HG03159 (cell line): ENCODE measurements at regions not wholly inside any gene's neighbourhood (a gene's known extent, or its start where the extent isn't known, plus 50 kb on each side); places are given as distances from the start of the nearest gene placed in this dataset.

ENCODE experiments used
- ATAC-seq: cut with Tn5 transposase; IDR thresholded peaks from one replicate; pipeline ENCODE4 v1.9.1; 2021; ENCODE audit warnings: mild to moderate bottlenecking, moderate library complexity; ENCODE audit not compliant: unreplicated experiment

GRCh38 chr3:190790185-190790584, 72.3 kb downstream of the GMNC start:
- no peak for ATAC-seq

DNA sequence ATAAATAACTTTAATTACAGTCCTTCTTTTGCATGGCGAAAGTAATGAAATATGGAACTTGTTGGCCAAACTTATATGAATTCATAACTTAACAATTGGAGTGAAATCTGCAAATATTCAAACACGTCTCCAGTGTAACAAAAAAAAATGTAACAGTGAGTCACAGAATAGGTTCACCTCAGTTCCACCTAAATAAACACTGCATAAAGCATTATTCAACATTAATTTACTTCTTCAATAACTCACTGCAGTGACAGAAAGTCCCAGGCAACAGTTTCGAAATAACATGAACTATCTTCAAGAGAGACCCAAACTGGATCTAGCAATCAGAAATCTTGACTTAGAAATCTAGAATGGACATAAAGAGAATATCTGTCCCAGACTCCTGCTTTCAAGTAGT, 75.6 kb downstream of the GMNC start:
- ATAC-seq: no peak

DNA sequence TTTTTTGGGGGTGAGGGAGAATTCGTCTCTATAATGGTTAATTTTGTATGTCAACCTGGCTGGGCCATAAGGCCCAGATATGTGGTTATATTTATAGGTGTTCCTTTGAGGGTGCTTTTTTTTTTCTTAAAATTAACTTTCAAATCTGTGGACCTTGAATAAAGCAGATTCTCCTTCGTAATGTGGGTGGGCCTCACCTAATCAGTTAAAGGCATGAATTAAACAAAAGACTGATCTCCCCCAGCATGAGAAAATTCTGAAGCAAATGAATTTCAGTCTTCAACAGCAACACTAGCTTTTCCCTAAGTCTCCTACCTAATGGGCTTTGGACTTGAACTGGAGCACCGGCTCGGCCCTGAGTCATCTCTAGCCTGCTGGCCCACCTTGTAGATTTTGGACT, 77.4 kb downstream of the GMNC start:
- ATAC-seq: no peak

- ATAC-seq: no peak
Observed at GRCh38 chr3:190780524-190780923, 82.0 kb downstream of the GMNC start.

DNA sequence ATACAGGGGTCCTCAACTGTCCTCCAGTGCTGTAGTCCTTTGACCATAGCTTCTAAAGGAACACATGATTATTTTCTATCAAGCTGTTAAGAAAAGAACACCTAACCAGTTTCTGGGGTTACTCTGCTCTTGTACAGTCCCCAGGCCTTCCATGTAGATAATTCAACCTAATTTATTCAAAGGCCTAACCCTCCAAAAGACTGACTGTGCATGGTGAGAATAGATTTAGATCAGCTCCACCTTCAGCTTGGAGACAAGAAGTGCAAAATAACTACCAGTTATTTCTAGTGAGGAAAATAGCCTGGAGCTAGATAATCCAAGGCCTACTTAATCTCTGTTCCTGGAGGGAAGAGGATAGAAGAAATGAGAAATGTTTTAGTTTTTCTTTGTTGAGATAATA, 87.9 kb downstream of the GMNC start:
- ATAC-seq: no peak

DNA sequence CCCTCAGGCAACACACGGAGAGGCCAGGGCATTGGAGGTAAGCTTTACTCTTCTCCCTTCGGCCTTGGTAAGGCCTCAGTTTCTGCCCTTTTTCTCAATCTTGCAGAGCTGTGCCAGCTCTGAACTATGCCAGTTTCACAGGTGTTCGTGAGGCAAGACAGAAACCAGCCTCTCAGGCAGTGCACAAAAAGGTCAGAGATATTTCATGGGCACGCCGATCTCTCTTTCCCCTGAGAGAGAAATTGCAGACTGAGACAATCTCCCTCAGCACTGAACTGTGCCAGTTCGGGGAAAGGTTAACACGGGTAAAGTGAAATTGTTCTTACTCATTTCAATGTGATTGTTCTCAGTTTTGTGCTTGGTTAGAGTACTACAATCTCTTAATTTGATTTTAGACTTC, 88.5 kb downstream of the GMNC start:
- ATAC-seq: no peak

- ATAC-seq: no peak
Observed at GRCh38 chr3:190772831-190773230, 89.7 kb downstream of the GMNC start.

DNA sequence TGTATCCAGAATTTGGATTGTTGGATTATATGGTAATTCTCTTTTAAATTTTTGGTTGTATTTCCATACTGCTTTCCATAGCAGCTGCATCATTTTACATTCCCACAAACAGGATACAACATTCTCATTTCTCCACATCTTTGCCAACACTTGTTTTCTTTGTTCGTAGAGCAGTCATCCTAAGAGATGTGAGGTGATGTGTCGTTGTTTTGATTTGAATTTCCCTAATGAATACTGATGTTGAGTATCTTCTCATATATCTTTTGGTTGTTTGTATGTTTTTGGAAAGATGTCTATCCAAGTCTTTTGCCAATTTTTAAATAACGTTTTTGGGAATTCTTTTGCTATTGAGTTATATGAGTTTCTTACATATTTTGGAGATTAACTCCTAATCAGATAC, 93.6 kb downstream of the GMNC start:
- ATAC-seq: no peak

- ATAC-seq: no peak
Observed at GRCh38 chr3:190767851-190768250, 94.6 kb downstream of the GMNC start.

DNA sequence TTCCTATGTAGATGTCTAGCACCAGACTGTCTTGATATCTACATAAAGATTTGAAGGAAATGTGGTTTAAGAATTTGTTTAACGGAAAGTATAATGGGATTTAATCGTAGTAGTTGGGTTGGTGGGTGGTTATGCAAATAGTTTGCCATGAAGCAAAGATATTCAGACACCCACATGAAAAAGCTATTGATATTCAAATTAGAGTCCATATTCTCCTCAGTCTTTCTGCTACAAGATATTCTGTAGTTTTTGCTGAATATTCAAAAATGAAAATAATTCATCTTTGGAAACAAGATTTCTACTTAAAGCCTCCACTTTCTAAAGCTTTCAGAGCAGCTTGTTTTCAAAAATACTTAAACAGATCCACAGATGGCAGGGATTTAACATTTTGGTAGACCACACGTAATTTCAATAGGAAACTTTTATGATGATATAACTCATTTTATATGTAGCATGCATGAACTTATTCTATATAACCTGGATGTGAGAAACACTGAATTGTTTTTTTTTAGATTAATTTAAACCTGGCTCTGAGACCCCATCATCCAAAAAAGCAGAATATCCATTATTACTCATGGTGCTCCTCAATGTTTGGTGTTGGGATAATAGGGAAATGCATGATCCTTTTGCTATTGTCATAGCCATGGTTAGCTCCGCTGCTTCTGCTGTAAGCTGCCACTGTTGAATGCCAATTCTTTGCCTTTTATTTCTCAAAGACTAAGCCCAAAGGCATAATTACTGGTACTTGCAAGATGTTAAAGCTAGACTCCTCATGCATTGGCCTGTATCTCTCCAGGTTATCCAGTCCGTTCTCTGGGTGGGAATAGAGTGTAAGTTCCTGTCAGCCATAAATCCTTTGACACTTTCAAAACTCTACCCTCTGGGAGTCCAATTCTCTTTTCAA, 98.0 kb downstream of the GMNC start:
- no peak for ATAC-seq

DNA sequence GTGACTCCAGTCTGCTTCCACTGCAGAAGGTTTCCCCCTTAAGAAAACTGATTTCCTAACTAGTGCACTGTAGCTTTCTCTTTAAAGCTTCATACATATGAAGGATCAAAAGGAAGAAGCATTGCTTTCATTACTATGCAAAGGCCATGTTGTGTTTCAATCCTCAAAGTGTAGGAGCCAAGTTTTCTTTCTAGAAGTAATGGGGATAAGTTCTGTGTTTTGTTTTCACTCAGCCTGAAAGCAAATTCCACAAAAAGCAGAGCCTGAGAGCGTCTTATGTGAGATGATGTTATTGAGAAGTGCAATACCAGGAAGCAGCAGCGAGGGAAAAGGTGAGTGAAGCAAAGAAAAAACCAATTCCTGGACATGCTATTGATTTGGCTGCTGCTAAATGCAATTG, 99.7 kb downstream of the GMNC start:
- no peak for ATAC-seq

DNA sequence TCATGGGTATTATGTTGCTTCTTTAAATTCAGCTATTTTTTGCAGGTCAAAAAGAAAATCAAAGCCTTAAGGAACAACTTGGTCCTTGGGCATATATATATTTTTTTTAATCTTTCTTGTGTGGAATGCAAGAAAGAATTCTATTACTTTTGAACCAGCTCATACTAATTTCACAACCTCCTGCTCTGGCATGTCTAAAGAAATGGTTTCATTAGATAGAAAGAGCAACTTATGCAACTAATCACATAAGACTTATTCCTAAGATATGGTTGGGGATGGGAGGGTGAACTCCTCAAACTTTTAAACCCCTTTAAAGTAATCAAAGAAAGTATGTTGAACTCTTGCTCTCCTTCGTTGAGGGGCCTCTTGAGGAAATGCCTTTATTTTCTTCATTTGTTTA, 114.9 kb downstream of the GMNC start:
- ATAC-seq: no peak

GRCh38 chr3:190746986-190747385, 115.5 kb downstream of the GMNC start:
- ATAC-seq: no peak

DNA sequence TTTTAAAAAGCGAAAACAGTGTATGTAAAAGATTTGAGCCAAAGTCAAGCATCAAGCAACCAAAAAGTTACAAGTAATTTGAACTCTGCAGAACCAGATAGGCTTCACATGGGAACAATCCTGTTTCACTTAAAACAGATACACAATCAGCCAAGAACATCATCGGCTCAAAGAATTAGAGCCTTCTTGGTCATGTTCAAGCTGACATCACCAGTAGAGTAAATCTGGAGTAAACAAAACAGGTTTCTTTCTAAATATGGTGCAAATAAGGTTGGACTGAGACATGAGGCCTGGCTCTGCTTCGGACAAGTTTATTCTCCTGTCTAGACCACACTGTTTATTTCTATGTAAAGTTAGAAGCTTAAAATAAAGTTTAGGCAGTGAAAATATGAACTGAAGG, 116.0 kb downstream of the GMNC start:
- no peak for ATAC-seq

DNA sequence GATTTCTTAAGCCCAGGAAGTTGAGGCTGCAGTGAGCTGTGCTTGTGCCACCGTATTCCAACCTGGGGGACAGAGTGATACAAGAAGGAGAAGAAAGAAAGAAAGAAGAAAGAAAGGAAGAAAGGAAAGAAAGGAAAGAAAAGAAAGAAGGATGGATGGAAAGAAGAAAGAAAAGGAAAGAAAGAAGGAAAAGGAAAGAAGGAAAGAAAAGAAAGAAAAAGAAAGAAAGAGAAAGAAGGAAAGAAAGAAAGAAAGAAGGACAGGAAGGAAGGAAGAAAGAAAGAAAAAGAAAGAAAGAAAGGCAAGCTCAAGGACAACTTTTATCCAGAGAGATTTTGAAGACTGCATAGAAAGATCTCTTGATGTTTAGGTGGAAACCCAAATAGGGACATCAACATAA, 120.7 kb downstream of the GMNC start:
- ATAC-seq: no peak

DNA sequence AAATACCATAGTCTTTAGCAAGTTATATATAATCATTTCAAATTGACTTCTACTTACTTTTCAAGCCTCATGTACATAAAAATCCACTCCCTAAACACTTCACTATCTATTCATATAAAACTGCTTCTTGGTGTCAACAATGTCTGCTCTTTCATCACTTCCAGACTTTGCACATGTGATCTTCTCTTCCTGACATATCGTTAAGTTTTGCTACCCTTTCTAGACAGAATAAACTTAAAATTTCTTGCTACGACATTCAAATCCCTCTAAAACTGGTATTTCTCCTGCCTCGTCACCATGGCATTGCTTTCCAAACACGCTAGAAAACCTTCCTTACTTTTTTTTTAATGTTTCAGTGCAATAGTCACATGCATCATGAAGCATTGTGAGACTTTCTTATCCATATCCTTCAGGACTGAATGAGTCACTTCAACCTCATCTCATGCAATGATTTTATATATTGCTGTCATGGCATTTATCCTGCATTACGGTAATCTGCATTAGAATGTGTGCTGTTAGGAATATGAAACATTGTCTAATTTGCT, 122.8 kb downstream of the GMNC start:
- ATAC-seq: no peak

GRCh38 chr3:190738636-190739155, 123.8 kb downstream of the GMNC start:
- no peak for ATAC-seq

DNA sequence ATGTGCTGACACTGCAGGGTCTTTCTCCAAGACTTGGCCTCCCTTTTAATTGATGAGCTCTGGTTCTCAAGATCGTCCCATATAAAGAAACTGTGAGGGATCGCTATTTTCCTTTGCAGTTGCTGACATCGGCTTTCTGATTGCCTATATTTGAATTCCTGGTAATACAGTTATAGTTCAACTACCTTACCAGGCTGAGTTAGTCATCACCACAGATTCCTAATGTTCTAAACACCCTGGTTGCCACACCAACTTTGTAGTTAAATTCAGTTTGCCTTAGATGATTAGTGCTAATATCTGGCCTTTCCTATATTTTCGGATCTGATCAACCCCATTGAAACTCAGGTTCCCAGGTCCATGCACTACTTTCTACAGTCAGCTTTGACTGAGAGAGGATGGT, 125.0 kb downstream of the GMNC start:
- ATAC-seq: no peak

GRCh38 chr3:190734490-190734889, 128.0 kb downstream of the GMNC start:
- no peak for ATAC-seq

- ATAC-seq: no peak
Observed at GRCh38 chr3:190733591-190734146, 128.8 kb downstream of the GMNC start.

- no peak for ATAC-seq
Observed at GRCh38 chr3:190731596-190731995, 130.9 kb downstream of the GMNC start.

GRCh38 chr3:190728574-190729246, 133.8 kb downstream of the GMNC start:
- ATAC-seq: no peak
